Superior temporal gyrus (tissue), 1 donor: ENCODE measurements at regions not wholly inside any gene's neighbourhood (a gene's known extent, or its start where the extent isn't known, plus 50 kb on each side); places are given as distances from the start of the nearest gene placed in this dataset.

Experiments
- DNase-seq: peaks from one replicate; pipeline ENCODE4 v3.0.0-alpha.2; 2016; ENCODE audit errors: extremely low spot score

DNA sequence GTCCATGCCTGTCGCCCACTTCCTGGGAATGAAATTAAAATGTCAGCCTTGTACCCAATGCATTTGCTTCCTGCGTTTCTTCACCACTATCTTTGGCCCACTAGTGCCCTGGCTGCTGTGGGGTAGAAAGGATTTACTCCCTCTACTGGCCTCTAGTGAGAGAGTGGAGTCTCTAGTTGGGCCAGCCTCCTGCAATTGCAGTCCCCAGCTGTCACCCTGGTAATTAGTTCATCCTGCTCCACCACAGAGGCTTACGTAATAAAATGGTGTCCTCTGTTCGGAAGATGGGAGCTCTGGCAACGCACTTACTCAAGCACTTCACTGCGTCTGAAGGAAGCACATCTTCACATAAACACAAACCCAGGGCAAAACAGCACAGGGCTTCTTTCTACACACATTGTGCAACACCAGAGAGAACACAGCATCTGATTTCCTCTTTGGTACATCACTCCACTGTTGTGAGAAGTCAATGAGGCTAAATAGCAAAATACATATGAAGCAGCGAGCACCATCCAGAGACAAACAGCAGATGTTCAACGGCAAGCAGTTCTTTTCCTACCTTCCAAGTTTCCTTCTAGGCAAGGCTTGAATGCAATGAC is 274.6 kb downstream of the LRATD1 start:
- no peak for DNase-seq

- no peak for DNase-seq
Measured at GRCh38 chr2:14909795-14910194, 277.3 kb downstream of the LRATD1 start.

GRCh38 chr2:14910654-14911053 is 278.1 kb downstream of the LRATD1 start:
- DNase-seq = no peak

DNA sequence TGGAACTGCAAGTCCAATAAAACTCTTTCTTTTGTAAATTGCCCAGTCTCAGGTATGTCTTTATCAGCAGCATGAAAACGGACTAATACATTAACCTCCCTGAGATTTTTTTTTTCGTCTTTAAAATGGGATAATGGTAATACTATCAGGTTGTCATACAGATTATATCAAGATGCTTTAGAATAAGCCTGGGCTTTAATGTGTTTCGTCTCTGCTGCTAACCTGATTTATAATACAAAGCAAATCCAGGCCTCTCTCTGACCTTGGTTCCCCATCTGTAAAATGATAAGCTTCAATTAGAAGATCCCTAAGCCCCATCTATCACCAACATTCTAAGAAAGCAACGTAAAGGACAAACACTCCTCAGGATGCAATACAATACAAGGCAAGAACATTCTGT is 283.5 kb downstream of the LRATD1 start:
- no peak for DNase-seq

DNA sequence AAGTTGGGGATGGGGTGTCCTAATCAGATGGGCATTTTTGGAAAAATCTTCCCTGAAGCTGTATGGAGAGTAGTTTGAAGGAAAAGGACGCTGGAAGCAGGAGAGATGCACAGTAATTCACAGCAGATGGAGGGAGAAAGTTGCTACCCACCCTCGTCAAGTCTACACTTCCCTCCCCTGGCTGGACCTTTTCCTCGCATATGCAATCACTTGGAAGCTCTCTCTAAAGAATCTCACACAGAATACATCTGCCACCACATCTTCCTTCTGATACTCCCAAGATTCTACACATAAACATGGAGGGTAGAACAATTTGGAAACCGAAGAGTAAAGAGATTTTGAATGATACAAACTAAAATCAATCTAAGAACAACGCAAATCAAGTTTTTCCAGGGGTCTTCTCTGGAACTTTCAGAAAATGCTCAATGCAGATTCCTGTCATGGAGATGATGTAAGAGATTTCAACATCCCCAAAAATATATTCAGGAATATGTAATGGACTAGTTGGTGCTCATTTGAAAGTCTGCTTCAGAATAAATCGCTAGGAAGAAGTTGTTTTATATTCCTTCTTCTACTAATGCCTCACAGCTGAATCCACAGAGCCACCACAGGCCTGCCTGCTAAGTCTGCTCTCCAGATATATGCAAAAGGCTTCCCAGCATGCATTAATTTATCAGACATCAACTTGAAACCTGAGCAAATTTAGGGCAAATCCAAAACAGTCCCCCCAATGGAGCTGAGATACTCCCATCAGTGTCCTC is 291.5 kb downstream of the LRATD1 start:
- no peak for DNase-seq

- no peak for DNase-seq
Measured at GRCh38 chr2:14925471-14925870, 293.0 kb downstream of the LRATD1 start.

DNA sequence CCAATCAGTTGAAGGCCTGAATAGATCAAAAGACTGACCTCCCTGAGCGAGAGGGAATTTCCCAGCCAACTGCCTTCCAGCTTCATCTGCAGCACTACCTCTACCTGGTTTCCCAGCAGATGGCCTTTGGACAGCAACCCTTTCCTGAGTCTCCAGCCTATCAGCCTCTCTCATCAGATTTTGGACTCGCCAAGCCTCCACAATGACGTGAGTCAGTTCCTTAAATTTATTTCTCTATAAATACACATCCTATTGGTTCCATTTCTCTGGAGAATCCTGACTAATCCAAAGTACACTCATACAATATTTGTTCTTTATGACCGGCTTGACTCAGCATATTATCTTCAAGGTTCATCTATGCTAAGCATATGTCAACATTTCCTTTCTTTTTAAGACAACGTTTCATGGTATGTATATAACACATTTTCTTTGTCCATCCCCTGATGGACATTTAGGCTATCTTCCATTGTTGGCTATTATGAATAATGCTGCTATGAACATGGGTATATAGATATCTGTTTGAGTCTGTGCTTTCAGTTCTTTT is 294.6 kb downstream of the LRATD1 start:
- DNase-seq = no peak

- DNase-seq = no peak
Measured at GRCh38 chr2:14928056-14928455, 295.5 kb downstream of the LRATD1 start.

GRCh38 chr2:14930441-14930840 is 297.9 kb downstream of the LRATD1 start:
- no peak for DNase-seq

DNA sequence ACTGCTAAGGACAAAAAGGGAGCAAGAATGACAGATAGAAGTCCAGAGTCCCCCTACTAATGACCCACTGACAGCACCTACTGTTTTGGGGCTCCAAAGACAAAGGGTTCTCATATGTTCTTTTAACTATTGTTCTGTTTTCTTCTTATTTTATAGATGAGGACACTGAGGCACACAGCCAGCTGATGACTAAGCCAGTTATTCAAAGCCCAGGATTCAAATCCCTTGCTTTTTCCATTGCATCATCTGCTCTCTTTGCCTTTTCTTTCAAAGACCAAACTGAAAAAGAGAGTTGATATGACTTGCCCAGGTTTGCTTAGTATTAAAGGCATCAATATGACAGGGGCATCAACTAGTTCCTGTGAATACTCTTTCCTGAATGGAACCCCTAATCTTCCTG is 299.8 kb downstream of the LRATD1 start:
- DNase-seq = no peak

GRCh38 chr2:14933753-14934152 is 301.2 kb downstream of the LRATD1 start:
- DNase-seq = no peak

DNA sequence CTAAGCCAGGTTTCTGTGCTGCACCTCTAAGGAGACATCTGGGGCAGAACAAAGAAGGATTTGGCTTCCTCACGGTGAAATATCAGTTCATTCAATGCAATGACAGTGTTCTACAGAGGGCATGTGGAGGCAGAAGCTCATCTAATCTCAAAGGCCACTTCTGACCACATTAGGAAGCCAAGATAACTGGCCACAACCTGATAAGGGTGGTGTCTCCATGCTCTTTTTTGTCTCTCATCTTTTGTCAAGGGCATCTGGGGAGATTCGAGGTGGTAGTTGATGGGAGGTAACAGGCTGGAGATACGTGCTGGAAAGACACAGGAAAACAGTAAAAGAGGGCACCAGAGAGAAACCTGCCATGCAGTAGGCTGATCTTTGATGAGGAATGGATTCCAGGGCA is 303.9 kb downstream of the LRATD1 start:
- DNase-seq = no peak

DNA sequence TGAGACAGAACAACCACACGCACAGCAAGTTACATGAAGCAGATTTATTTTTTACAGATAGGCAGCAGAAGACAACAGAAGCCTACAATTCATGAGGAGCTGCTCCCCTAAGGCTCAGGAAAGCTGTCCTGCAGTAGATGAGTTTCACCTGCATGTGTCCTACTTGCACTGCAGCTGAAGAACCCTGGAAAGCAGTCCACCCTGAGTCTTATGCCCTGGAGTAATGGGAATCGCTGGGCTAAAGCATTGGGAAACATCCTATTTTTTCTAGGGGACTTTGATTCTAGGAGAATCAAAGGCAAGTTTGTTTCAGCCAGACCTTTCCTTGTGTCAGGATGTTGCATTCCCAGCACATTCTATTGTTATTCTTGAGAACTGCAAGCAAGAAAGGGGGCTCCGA is 304.8 kb downstream of the LRATD1 start:
- DNase-seq = no peak

- peak; percentile 74 for DNase-seq
Measured at GRCh38 chr2:14941151-14941631, 308.7 kb downstream of the LRATD1 start.

DNA sequence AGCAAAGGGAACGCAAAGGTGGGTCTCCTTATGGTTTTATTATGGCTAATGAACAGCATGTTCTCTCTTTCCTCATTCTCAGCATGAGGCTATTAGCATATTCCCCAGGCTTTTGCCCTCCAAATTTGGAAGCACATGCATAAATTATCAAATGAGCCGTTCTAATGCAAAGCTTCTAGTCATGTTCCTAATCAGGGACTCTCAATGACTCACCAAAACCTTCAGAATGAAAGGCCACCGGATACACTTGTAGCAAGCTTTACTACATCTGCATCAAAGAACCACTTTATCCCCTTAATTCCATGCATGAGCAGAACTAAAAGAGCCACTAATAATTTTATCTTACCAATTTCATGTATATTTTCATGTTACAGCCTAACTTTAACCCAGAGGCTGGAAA is 310.5 kb downstream of the LRATD1 start:
- no peak for DNase-seq

- DNase-seq = peak; percentile 10
Measured at GRCh38 chr2:14944562-14945346, 312.2 kb downstream of the LRATD1 start.

DNA sequence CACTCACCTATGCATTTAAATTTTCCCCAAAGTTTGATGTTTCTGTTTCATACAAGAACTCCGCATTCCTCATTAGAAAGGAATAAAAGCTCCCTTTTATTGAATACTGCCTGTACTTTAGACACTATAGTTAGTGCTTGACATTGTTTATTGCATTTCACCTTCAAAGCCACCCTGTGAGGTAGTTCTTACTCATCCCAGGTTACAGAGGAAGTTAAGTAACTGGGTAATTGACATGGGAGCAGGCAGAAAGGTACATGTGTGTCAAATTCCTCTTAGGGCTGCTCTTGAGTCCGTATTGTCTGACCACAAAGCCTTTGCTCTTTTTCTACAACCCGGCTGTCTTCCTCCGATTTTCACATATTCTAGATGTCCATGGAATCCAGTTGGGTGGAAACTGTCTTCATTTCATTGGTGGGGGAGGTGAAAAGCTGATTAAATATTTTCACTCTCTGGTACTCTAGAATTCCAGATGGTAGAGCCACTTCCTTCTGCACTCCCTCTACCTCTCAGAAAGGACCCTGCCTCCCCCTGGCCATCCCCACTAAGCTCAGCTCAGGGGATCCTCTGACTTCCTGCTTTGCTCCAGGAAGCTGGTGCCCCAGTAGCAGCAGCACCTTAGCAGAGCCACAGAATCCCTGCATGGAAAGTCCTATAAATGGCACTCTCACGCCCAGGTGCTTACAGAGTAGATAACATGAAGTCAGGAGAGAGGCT is 319.2 kb downstream of the LRATD1 start:
- DNase-seq = no peak

DNA sequence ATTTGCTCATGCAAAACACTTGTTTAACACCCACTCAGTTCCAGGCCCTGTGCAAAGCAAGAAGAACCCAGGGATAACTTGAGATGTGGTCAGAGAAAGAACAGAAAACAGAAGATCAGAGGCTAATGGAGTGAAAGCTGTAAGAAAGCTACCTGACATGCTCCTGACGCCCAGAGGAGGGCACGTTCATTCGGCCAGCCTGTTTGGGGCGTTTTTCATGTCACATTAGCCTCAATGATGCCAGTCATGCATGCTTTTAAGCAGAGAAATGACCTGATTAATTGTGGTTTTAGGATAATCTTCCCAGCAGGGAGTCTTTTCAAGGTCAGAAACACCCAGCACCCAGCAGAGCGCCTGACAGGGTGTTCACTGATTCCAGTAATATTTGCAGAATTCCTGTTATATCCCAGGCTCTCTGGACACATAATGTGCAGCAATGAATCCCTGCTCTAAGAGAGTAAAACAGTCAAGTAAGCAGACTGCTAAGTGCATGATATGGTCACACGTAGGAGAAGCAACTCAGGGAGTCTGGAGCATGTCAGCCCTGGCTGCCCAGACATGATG is 320.0 kb downstream of the LRATD1 start:
- no peak for DNase-seq

DNA sequence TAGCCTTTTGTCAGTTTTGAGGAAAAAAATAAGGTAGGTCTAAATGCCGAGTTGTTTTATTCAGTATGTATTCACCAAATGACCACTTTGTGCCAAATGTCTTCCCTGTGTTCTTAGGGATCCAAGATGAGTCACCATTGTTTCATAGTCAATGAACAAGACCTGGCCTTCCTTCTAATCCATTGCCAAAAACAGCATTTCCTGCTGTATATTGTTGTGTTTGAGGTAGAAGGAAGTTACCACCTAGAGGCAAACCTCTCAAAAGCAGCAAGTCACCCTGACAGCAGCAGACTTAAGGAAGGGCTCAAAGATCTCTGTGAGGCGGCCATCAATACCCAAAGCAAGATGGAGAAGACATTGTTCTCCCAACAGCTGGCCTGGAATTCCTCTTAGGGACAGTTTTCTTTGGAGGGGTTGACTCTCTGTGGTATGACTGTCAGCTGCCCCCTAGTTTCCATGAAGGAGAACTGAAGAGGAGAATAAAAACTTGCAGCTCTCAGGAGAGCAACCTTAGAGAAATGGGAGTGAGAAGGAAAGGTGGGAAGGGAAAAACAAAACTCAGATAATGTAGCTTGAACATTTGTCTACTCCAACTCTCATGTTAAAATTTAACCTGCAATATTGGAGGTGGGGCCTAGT is 328.3 kb downstream of the LRATD1 start:
- DNase-seq = no peak

GRCh38 chr2:14967729-14968128 is 335.2 kb downstream of the LRATD1 start:
- no peak for DNase-seq

DNA sequence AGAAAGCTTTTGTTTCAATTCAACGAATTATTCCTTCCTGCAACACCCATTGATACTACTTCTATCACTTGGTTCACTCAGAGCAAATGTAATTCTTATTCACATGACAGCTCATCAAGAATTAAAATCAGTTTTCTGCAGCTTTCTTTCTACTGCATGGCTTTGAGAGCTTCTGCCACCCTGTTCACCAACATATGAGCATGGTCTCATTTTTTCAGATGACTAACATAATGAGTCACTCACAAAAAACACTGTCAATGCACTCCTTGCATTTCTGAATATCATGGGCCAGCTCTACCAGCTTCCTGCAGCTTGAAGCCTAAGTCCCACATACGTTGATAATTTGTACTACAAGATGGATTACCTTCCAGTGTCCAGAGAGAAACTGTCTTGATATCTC is 342.9 kb downstream of the LRATD1 start:
- DNase-seq = no peak
